ENCODE measurements at regions not wholly inside any gene's neighbourhood (a gene's known extent, or its start where the extent isn't known, plus 50 kb on each side); places are given as distances from the start of the nearest gene placed in this dataset.

- peak; percentile 63 for FAIRE-seq
- DNase-seq (ENCODE audit: low spot score) = peak; percentile 35
Measured at GRCh38 chr1:240027059-240027462, 64.6 kb upstream of the FMN2 start.

- no peak for DNase-seq (ENCODE audit: low spot score)
- FAIRE-seq = no peak
Measured at GRCh38 chr1:240029418-240029817, 62.3 kb upstream of the FMN2 start.

- no peak for DNase-seq (ENCODE audit: low spot score)
- FAIRE-seq = no peak
Measured at GRCh38 chr1:240030236-240030635, 61.4 kb upstream of the FMN2 start.

GRCh38 chr1:240031009-240031408 is 60.7 kb upstream of the FMN2 start:
- DNase-seq (ENCODE audit: low spot score) (peak; percentile 92), FAIRE-seq (peak; percentile 97)

- DNase-seq (ENCODE audit: low spot score) (peak; percentile 9), FAIRE-seq (no peak)
Measured at GRCh38 chr1:240031414-240031813, 60.3 kb upstream of the FMN2 start.

GRCh38 chr1:240033406-240033805 is 58.3 kb upstream of the FMN2 start:
- no peak for DNase-seq (ENCODE audit: low spot score)
- FAIRE-seq = no peak

GRCh38 chr1:240036526-240036925 is 55.2 kb upstream of the FMN2 start:
- no peak for DNase-seq (ENCODE audit: low spot score)
- no peak for FAIRE-seq

Measured in RCC 7860 (cell line).